Liver (tissue), 8 donors: ENCODE measurements at regions not wholly inside any gene's neighbourhood (a gene's known extent, or its start where the extent isn't known, plus 50 kb on each side); places are given as distances from the start of the nearest gene placed in this dataset.
A peak's percentile ranks its signal among the peaks of the same experiment; 100 is the strongest.

Source experiments
- DNase-seq: peaks from one replicate; pipeline ENCODE4 v3.0.0-alpha.2; 2017; ENCODE audit warnings: low spot score
- H3K27ac ChIP-seq, 2 donors: one replicate each; pipeline ENCODE4 v1.7.0; 2013; ENCODE audit warnings: inconsistent platforms in 2 of 2, low read length in 2 of 2, control low read depth in 1 of 2, low read depth in 1 of 2, mild to moderate bottlenecking in 1 of 2
- H3K27me3 ChIP-seq, 4 donors: one replicate each; pipeline versions ENCODE4 v1.6.1 to v1.7.0; 2013; ENCODE audit warnings: low read length in 3 of 4, inconsistent platforms in 1 of 4, mild to moderate bottlenecking in 1 of 4, moderate library complexity in 1 of 4; ENCODE audit not compliant: control insufficient read depth in 4 of 4, insufficient read depth in 4 of 4
- H3K36me3 ChIP-seq, 4 donors: one replicate each; pipeline versions ENCODE4 v1.6.1 to v1.7.0; 2013; ENCODE audit warnings: low read length in 3 of 4, mild to moderate bottlenecking in 3 of 4, low read depth in 1 of 4, moderate library complexity in 1 of 4; ENCODE audit not compliant: control insufficient read depth in 4 of 4, insufficient read depth in 3 of 4
- H3K4me1 ChIP-seq, 4 donors: one replicate each; pipeline versions ENCODE4 v1.6.1 to v1.7.0; 2013; ENCODE audit warnings: low read length in 3 of 4, mild to moderate bottlenecking in 3 of 4, moderate library complexity in 1 of 4; ENCODE audit not compliant: control insufficient read depth in 4 of 4, insufficient read depth in 4 of 4
- H3K4me3 ChIP-seq, 3 donors: one replicate each; pipeline versions ENCODE4 v1.6.1 to v1.7.0; 2013; ENCODE audit warnings: low read length in 3 of 3, control low read depth in 1 of 3, low read depth in 1 of 3, mild to moderate bottlenecking in 1 of 3
- H3K9ac ChIP-seq, 2 donors: one replicate each; pipeline ENCODE4 v1.7.0; 2013; ENCODE audit warnings: low read length in 2 of 2, mild to moderate bottlenecking in 2 of 2, moderate library complexity in 2 of 2, control low read depth in 1 of 2, low read depth in 1 of 2
- H3K9me3 ChIP-seq, 4 donors: one replicate each; pipeline versions ENCODE4 v1.6.1 to v1.7.0; 2013; ENCODE audit warnings: low read length in 3 of 4; ENCODE audit not compliant: control insufficient read depth in 4 of 4
- CTCF ChIP-seq: fragments of 150-350 bp; IDR thresholded peaks from 2 replicates; pipeline ENCODE4 v1.5.1; 2017; ENCODE audit warnings: improper control_type of control experiment, low read depth, low read length; ENCODE audit not compliant: missing input control
- EGR1 ChIP-seq, 2 donors: IDR thresholded peaks; 2 replicates each; pipeline ENCODE4 v1.6.1; 2016 to 2018; ENCODE audit warnings: antibody characterized with exemption in 2 of 2, low read depth in 2 of 2
- FOXA2 ChIP-seq: IDR thresholded peaks from 2 replicates; pipeline ENCODE4 v1.6.1; 2016; ENCODE audit warnings: antibody characterized with exemption
- HNF4G ChIP-seq: IDR thresholded peaks from 2 replicates; pipeline ENCODE4 v1.6.1; 2016; ENCODE audit warnings: antibody characterized with exemption
- JUND ChIP-seq, 2 donors: IDR thresholded peaks; 2 replicates each; pipeline ENCODE4 v1.6.1; 2016; ENCODE audit warnings: antibody characterized with exemption in 2 of 2
- MAX ChIP-seq: IDR thresholded peaks from 2 replicates; pipeline ENCODE4 v1.6.1; 2016; ENCODE audit warnings: antibody characterized with exemption
- NR2F2 ChIP-seq: IDR thresholded peaks from 2 replicates; pipeline ENCODE4 v1.6.1; 2016; ENCODE audit warnings: antibody characterized with exemption
- REST ChIP-seq: IDR thresholded peaks from 2 replicates; pipeline ENCODE4 v1.6.1; 2016; ENCODE audit warnings: antibody characterized with exemption, mild to moderate bottlenecking
- SP1 ChIP-seq: IDR thresholded peaks from 2 replicates; pipeline ENCODE4 v1.6.1; 2018; ENCODE audit warnings: antibody characterized with exemption, mild to moderate bottlenecking
- YY1 ChIP-seq: IDR thresholded peaks from 2 replicates; pipeline ENCODE4 v1.6.1; 2016; ENCODE audit warnings: antibody characterized with exemption, mild to moderate bottlenecking
- ZBTB33 ChIP-seq: IDR thresholded peaks from 2 replicates; pipeline ENCODE4 v1.6.1; 2016; ENCODE audit warnings: antibody characterized with exemption
- WGBS: extraction: QIAGEN DNeasy Blood & Tissue Kit; methylation state at CpG from one replicate; pipeline ENCODE4 v1.1.7; 2013; 5-methylcytosine and 5-hydroxymethylcytosine counted together
- donor health status: healthy.
- donor health status: healthy.
- donor health status: healthy.
- donor health status: healthy.
- donor health status: healthy.

- H3K27me3 ChIP-seq: no peaks in the 10 kb centered on the region
- peaks cover 0 to 5% (median 3%) of the 10 kb centered on the region in 4 donors for H3K9me3 ChIP-seq
- no peak for DNase-seq
- no peaks in the 10 kb centered on the region for H3K36me3 ChIP-seq
- TF ChIP-seq REST (no peak), EGR1 (IDR thresholded peaks at IDR 0.05; ENCODE audit: low read depth in 2 of 2) (no peak), YY1 (no peak), SP1 (no peak), FOXA2 (no peak), MAX (no peak), HNF4G (no peak), CTCF (no peak), ZBTB33 (no peak), JUND (IDR thresholded peaks at IDR 0.05) (no peak)
- H3K9ac ChIP-seq: no peak overlapping the region
- 74% methylated on average over 3 of the region's 3 CpGs for WGBS
- H3K4me1 ChIP-seq: no peaks in the 10 kb centered on the region
- no peak overlapping the region for H3K4me3 ChIP-seq
- no peak overlapping the region for H3K27ac ChIP-seq
Observed at GRCh38 chr2:54366487-54367280, 89.4 kb upstream of the SPTBN1 start.

GRCh38 chr2:54370405-54371104 lies 85.6 kb upstream of the SPTBN1 start:
- H3K9ac ChIP-seq: no peak overlapping the region
- H3K27ac ChIP-seq: no peak overlapping the region
- no peaks in the 10 kb centered on the region for H3K36me3 ChIP-seq
- H3K27me3 ChIP-seq: no peaks in the 10 kb centered on the region
- DNase-seq: no peak
- H3K4me3 ChIP-seq: no peak overlapping the region
- H3K9me3 ChIP-seq: peaks cover 0 to 4% (median under 1%) of the 10 kb centered on the region in 4 donors
- WGBS: 76% methylated on average over 7 of the region's 7 CpGs
- TF ChIP-seq YY1 (no peak), FOXA2 (no peak), NR2F2 (peak; percentile 19)
- no peaks in the 10 kb centered on the region for H3K4me1 ChIP-seq
